PC-3 (cell line): ENCODE measurements at regions not wholly inside any gene's neighbourhood (a gene's known extent, or its start where the extent isn't known, plus 50 kb on each side); places are given as distances from the start of the nearest gene placed in this dataset.
"Not testable (repeated sequence)": the region's sequence is repeated elsewhere in the genome, so short reads cannot be mapped to it uniquely, and the experiment has no call there.

Source experiments
- ATAC-seq: fragments of 200-7000 bp; cut with Tn5 transposase; 2 replicates; pipeline ENCODE4 v1.9.1; 2020; ENCODE audit warnings: mild to moderate bottlenecking, moderate library complexity
- BruUV-seq: library from RNA; stranded (reverse); fragments of 400-500 nt; replicated peaks from 2 replicates; lab custom pipeline; 2021; lab: Mats Ljungman, UMichigan
- CTCF ChIA-PET: fragments of 300-600 bp; sonication (Branson Sonifier 250); formaldehyde crosslinking; loops from one replicate; lab custom pipeline; 2022; ENCODE audit warnings: antibody characterized with exemption; lab: Charles Lee
- POLR2A ChIA-PET: fragments of 300-600 bp; sonication (Branson Sonifier 250); formaldehyde crosslinking; loops from one replicate; lab custom pipeline; 2022; ENCODE audit warnings: antibody characterized with exemption; ENCODE audit not compliant: unreplicated experiment; lab: Charles Lee
- DNase-seq: peaks from one replicate; pipeline ENCODE4 v3.0.0-alpha.2; 2015
- H2AFZ ChIP-seq: fragments of 300-600 bp; sonication (generic); 2 replicates; pipeline ENCODE4 v1.6.0; 2016; ENCODE audit warnings: antibody characterized with exemption, low read length
- H3F3A ChIP-seq: fragments of 300-600 bp; sonication (generic); one replicate; pipeline ENCODE4 v1.6.0; 2017; ENCODE audit warnings: antibody characterized with exemption, low read length, control low read depth, mild to moderate bottlenecking; ENCODE audit not compliant: unreplicated experiment
- H3K27ac ChIP-seq: fragments of 300-600 bp; sonication (generic); 2 replicates; pipeline ENCODE4 v1.5.1; 2016; ENCODE audit warnings: mild to moderate bottlenecking, low read length
- H3K27me3 ChIP-seq: fragments of 300-600 bp; sonication (generic); 2 replicates; pipeline ENCODE4 v1.6.1; 2016; ENCODE audit warnings: low read length, mixed read lengths
- H3K36me3 ChIP-seq: fragments of 300-600 bp; sonication (generic); 2 replicates; pipeline ENCODE4 v1.6.1; 2016; ENCODE audit warnings: low read depth, mixed run types, low read length, mixed read lengths
- H3K4me1 ChIP-seq: fragments of 300-600 bp; sonication (generic); 2 replicates; pipeline ENCODE4 v1.5.1; 2016; ENCODE audit warnings: low read length; ENCODE audit not compliant: insufficient read depth
- H3K4me2 ChIP-seq: fragments of 300-600 bp; sonication (generic); 2 replicates; pipeline ENCODE4 v1.6.0; 2016; ENCODE audit warnings: low read length
- H3K4me3 ChIP-seq: fragments of 300-600 bp; sonication (generic); 2 replicates; pipeline ENCODE4 v1.5.1; 2016; ENCODE audit warnings: mild to moderate bottlenecking, low read length, mixed read lengths
- H3K79me2 ChIP-seq: fragments of 300-600 bp; sonication (generic); 2 replicates; pipeline ENCODE4 v1.6.1; 2017; ENCODE audit warnings: low read length, mixed read lengths
- H3K9ac ChIP-seq: fragments of 300-600 bp; sonication (generic); 2 replicates; pipeline ENCODE4 v1.6.0; 2016; ENCODE audit warnings: mild to moderate bottlenecking, low read length
- H3K9me2 ChIP-seq: fragments of 300-600 bp; sonication (generic); replicated peaks from 2 replicates; pipeline ENCODE4 v1.6.1; 2016; ENCODE audit warnings: mixed run types, low read length, mixed read lengths
- H3K9me3 ChIP-seq: fragments of 300-600 bp; sonication (generic); 2 replicates; pipeline ENCODE4 v1.6.1; 2016; ENCODE audit warnings: low read length, mixed read lengths
- H4K20me1 ChIP-seq: fragments of 300-600 bp; sonication (generic); 2 replicates; pipeline ENCODE4 v1.6.1; 2016; ENCODE audit warnings: low read length, mixed read lengths
- CTCF ChIP-seq: fragments of 300-600 bp; sonication (generic); conservative IDR thresholded peaks from 2 replicates; pipeline ENCODE4 v1.5.1; 2017; ENCODE audit warnings: antibody characterized with exemption, low read depth, mild to moderate bottlenecking, low read length
- EZH2 ChIP-seq: fragments of 300-600 bp; sonication (generic); IDR thresholded peaks from one replicate; pipeline ENCODE4 v1.6.1; 2017; ENCODE audit warnings: antibody characterized with exemption, mild to moderate bottlenecking, low read length; ENCODE audit not compliant: unreplicated experiment
- EZH2phosphoT487 ChIP-seq: fragments of 300-600 bp; sonication (generic); IDR thresholded peaks from 2 replicates; pipeline ENCODE4 v1.6.1; 2018; ENCODE audit warnings: mild to moderate bottlenecking, antibody characterized with exemption, low read length, borderline replicate concordance
- intact Hi-C: fragments of 100-400 bp; cut with micrococcal nuclease; formaldehyde crosslinking; loops from 2 replicates; pipeline ENCODE4 v1.9.0; 2023

- H3K9ac ChIP-seq = no peak overlapping the region
- ATAC-seq (no peak), DNase-seq (no peak)
- H3K9me2 ChIP-seq = no peaks in the 10 kb centered on the region
- H4K20me1 ChIP-seq = no peaks in the 10 kb centered on the region
- H3K27me3 ChIP-seq = no peaks in the 10 kb centered on the region
- no peaks in the 10 kb centered on the region for H3K9me3 ChIP-seq
- H3K36me3 ChIP-seq = no peaks in the 10 kb centered on the region
- no peak overlapping the region for H3K27ac ChIP-seq
- H3F3A ChIP-seq = no peaks in the 10 kb centered on the region
- intact Hi-C loops = no loop called here
- POLR2A ChIA-PET = no interaction called here
- no peak overlapping the region for H3K4me2 ChIP-seq
- no peak overlapping the region for H2AFZ ChIP-seq
- H3K4me3 ChIP-seq = no peak overlapping the region
- TF ChIP-seq CTCF (no peak), EZH2phosphoT487 (no peak), EZH2 (no peak)
- CTCF ChIA-PET = no interaction called here
- no TSS peak for BruUV-seq
- H3K4me1 ChIP-seq = no peaks in the 10 kb centered on the region
- H3K79me2 ChIP-seq = no peaks in the 10 kb centered on the region
Observed at GRCh38 chr16:26505496-26505895, 561.2 kb upstream of the C16orf82 start.

- ATAC-seq, H3K9ac ChIP-seq, H2AFZ ChIP-seq, H3K4me3 ChIP-seq, CTCF ChIA-PET, H4K20me1 ChIP-seq, DNase-seq, H3K4me2 ChIP-seq, BruUV-seq, POLR2A ChIA-PET, H3F3A ChIP-seq, intact Hi-C loops, H3K4me1 ChIP-seq, H3K9me2 ChIP-seq, H3K27me3 ChIP-seq, H3K79me2 ChIP-seq, H3K9me3 ChIP-seq, H3K36me3 ChIP-seq, H3K27ac ChIP-seq: not testable (repeated sequence)
Observed at GRCh38 chr16:26508946-26509345, 557.8 kb upstream of the C16orf82 start.

- ChIA-PET POLR2A (no interaction called here), CTCF (no interaction called here)
- no peaks in the 10 kb centered on the region for H3K4me1 ChIP-seq
- no peak overlapping the region for H3K4me3 ChIP-seq
- H2AFZ ChIP-seq = no peak overlapping the region
- H3K27ac ChIP-seq = no peak overlapping the region
- H3K9me3 ChIP-seq = no peaks in the 10 kb centered on the region
- DNase-seq = no peak
- no peaks in the 10 kb centered on the region for H3K27me3 ChIP-seq
- no peaks in the 10 kb centered on the region for H3F3A ChIP-seq
- no peak overlapping the region for H3K9ac ChIP-seq
- no peak for TF ChIP-seq EZH2
- no peak for TF ChIP-seq EZH2phosphoT487
- no peak for TF ChIP-seq CTCF
- no peaks in the 10 kb centered on the region for H3K79me2 ChIP-seq
- H3K4me2 ChIP-seq = no peak overlapping the region
- no peak for ATAC-seq
- no peaks in the 10 kb centered on the region for H3K36me3 ChIP-seq
- no TSS peak for BruUV-seq
- intact Hi-C loops = no loop called here
- H3K9me2 ChIP-seq = no peaks in the 10 kb centered on the region
- H4K20me1 ChIP-seq = no peaks in the 10 kb centered on the region
Observed at GRCh38 chr16:26510924-26511323, 555.8 kb upstream of the C16orf82 start.
